Tibial nerve (tissue), 4 donors: ENCODE measurements at regions not wholly inside any gene's neighbourhood (a gene's known extent, or its start where the extent isn't known, plus 50 kb on each side); places are given as distances from the start of the nearest gene placed in this dataset.

Experiments used
- DNase-seq, 2 donors: peaks; one replicate each; pipeline ENCODE4 v3.0.0-alpha.2; 2019; ENCODE audit warnings: low spot score in 2 of 2
- H3K27ac ChIP-seq, 4 donors: fragments of 200-600 bp; sonication (generic) in 3 of 4; one replicate each; pipeline ENCODE4 v1.5.1; 2017 to 2019; ENCODE audit warnings: mild to moderate bottlenecking in 1 of 4
- H3K27me3 ChIP-seq, 2 donors: fragments of 200-600 bp; sonication (generic) in 1 of 2; one replicate each; pipeline versions ENCODE4 v1.5.1 to v1.6.0; 2017 to 2019
- H3K36me3 ChIP-seq, 3 donors: fragments of 200-600 bp; sonication (generic); one replicate each; pipeline ENCODE4 v1.5.1; 2018 to 2019
- H3K4me1 ChIP-seq, 4 donors: fragments of 200-600 bp; sonication (generic) in 3 of 4; one replicate each; pipeline ENCODE4 v1.5.1; 2017 to 2019
- H3K4me3 ChIP-seq, 4 donors: fragments of 200-600 bp; sonication (generic) in 3 of 4; one replicate each; pipeline ENCODE4 v1.5.1; 2017 to 2019; ENCODE audit warnings: mild to moderate bottlenecking in 1 of 4, moderate library complexity in 1 of 4
- H3K9me3 ChIP-seq, 4 donors: fragments of 200-600 bp; sonication (generic) in 3 of 4; one replicate each; pipeline ENCODE4 v1.5.1; 2017 to 2019
- CTCF ChIP-seq, 5 experiments: fragments of 200-600 bp in 3 of 5; fragments of 450-650 bp in 2 of 5; sonication (generic) in 3 of 5; IDR thresholded peaks; one replicate each; pipeline ENCODE4 v1.5.1; 2016 to 2019; ENCODE audit warnings: antibody characterized with exemption in 5 of 5, mild to moderate bottlenecking in 3 of 5, moderate library complexity in 2 of 5
- EP300 ChIP-seq, 2 donors: sonication (generic); formaldehyde crosslinking; IDR thresholded peaks; one replicate each; pipeline ENCODE4 v1.6.1; 2017; ENCODE audit warnings: antibody characterized with exemption in 2 of 2, mild to moderate bottlenecking in 1 of 2
- POLR2A ChIP-seq, 2 donors: fragments of 450-650 bp; IDR thresholded peaks; one replicate each; pipeline ENCODE4 v1.6.1; 2017; ENCODE audit warnings: antibody characterized with exemption in 2 of 2, mild to moderate bottlenecking in 2 of 2, moderate library complexity in 2 of 2
- WGBS, 2 donors: methylation state at CpG; one replicate each; pipeline ENCODE4 v1.1.5; 2018; 5-methylcytosine and 5-hydroxymethylcytosine counted together

- Histone ChIP-seq H3K27ac (no peak overlapping the region), H3K4me1 (peaks cover 0 to 7% (median 0%) of the 10 kb centered on the region in 4 donors), H3K9me3 (no peaks in the 10 kb centered on the region), H3K36me3 (no peaks in the 10 kb centered on the region), H3K4me3 (no peak overlapping the region), H3K27me3 (peaks cover 0 to 21% of the 10 kb centered on the region in 2 donors)
- no peak for TF ChIP-seq EP300 (IDR thresholded peaks at IDR 0.05)
- TF ChIP-seq POLR2A (IDR thresholded peaks at IDR 0.05), result no peak
- TF ChIP-seq CTCF (IDR thresholded peaks at IDR 0.05), result no peak
- DNase-seq, result no peak
- WGBS, 2 donors, result 55 to 61% methylated on average over 7 of the region's 7 CpGs
Measured at GRCh38 chr5:73292816-73293459, 119.9 kb downstream of the TMEM174 start.

GRCh38 chr5:73291873-73292272, 118.9 kb downstream of the TMEM174 start:
- Histone ChIP-seq H3K27ac (no peak overlapping the region), H3K9me3 (no peaks in the 10 kb centered on the region), H3K4me1 (no peaks in the 10 kb centered on the region), H3K27me3 (peaks cover 0 to 11% of the 10 kb centered on the region in 2 donors), H3K36me3 (no peaks in the 10 kb centered on the region), H3K4me3 (no peak overlapping the region)
- TF ChIP-seq EP300 (IDR thresholded peaks at IDR 0.05), result no peak
- TF ChIP-seq POLR2A (IDR thresholded peaks at IDR 0.05), result no peak
- TF ChIP-seq CTCF (IDR thresholded peaks at IDR 0.05), result no peak
- WGBS, 2 donors, result 75 to 83% methylated on average over 7 of the region's 7 CpGs
- no peak for DNase-seq

GRCh38 chr5:73290242-73290641, 117.2 kb downstream of the TMEM174 start:
- H3K36me3 ChIP-seq, result no peaks in the 10 kb centered on the region
- 88 to 91% methylated on average over 3 of the region's 3 CpGs for WGBS, 2 donors
- H3K9me3 ChIP-seq, result no peaks in the 10 kb centered on the region
- no peak for DNase-seq
- no peak overlapping the region for H3K27ac ChIP-seq
- no peak overlapping the region for H3K4me3 ChIP-seq
- no peaks in the 10 kb centered on the region for H3K4me1 ChIP-seq
- no peak for TF ChIP-seq CTCF (IDR thresholded peaks at IDR 0.05)
- no peak for TF ChIP-seq POLR2A (IDR thresholded peaks at IDR 0.05)
- TF ChIP-seq EP300 (IDR thresholded peaks at IDR 0.05), result no peak
- H3K27me3 ChIP-seq, result no peaks in the 10 kb centered on the region

GRCh38 chr5:73288803-73289720, 116.1 kb downstream of the TMEM174 start:
- H3K4me3 ChIP-seq, result no peak overlapping the region
- TF ChIP-seq POLR2A (IDR thresholded peaks at IDR 0.05) (no peak), CTCF (IDR thresholded peaks at IDR 0.05) (no peak), EP300 (IDR thresholded peaks at IDR 0.05) (no peak)
- no peak overlapping the region for H3K27ac ChIP-seq
- H3K36me3 ChIP-seq, result no peaks in the 10 kb centered on the region
- no peak for DNase-seq
- H3K27me3 ChIP-seq, result no peaks in the 10 kb centered on the region
- no peaks in the 10 kb centered on the region for H3K9me3 ChIP-seq
- WGBS, 2 donors, result 69 to 72% methylated on average over 6 of the region's 6 CpGs
- no peaks in the 10 kb centered on the region for H3K4me1 ChIP-seq

GRCh38 chr5:73286896-73287295, 113.9 kb downstream of the TMEM174 start:
- Histone ChIP-seq H3K36me3 (no peaks in the 10 kb centered on the region), H3K27ac (no peak overlapping the region), H3K4me1 (peaks cover 0 to 14% (median under 1%) of the 10 kb centered on the region in 4 donors), H3K9me3 (no peaks in the 10 kb centered on the region), H3K27me3 (no peaks in the 10 kb centered on the region), H3K4me3 (no peak overlapping the region)
- no peak for TF ChIP-seq POLR2A (IDR thresholded peaks at IDR 0.05)
- TF ChIP-seq CTCF (IDR thresholded peaks at IDR 0.05), result no peak
- no peak for TF ChIP-seq EP300 (IDR thresholded peaks at IDR 0.05)
- no peak for DNase-seq
- WGBS, 2 donors, result 91 to 96% methylated on average over 1 of the region's 1 CpG
